C1 segment of cervical spinal cord (tissue), 14 donors: ENCODE measurements at regions not wholly inside any gene's neighbourhood (a gene's known extent, or its start where the extent isn't known, plus 50 kb on each side); places are given as distances from the start of the nearest gene placed in this dataset.

Experiments used
- DNase-seq, 14 donors: peaks; one replicate each; lab custom pipeline; 2025; lab: John Stamatoyannopoulos, UW

GRCh38 chr9:2311920-2312319, 296.8 kb downstream of the SMARCA2 start:
- no peak for DNase-seq

- DNase-seq: no peak
These were observed 298.4 kb downstream of the SMARCA2 start for GRCh38 chr9:2313512-2313911.

- DNase-seq: no peak
These were observed 302.4 kb downstream of the SMARCA2 start for GRCh38 chr9:2317591-2317990.

- DNase-seq: no peak
These were observed 302.2 kb upstream of the VLDLR start for GRCh38 chr9:2319421-2319820.

GRCh38 chr9:2320114-2320513, 301.5 kb upstream of the VLDLR start:
- no peak for DNase-seq

GRCh38 chr9:2320632-2321031, 301.0 kb upstream of the VLDLR start:
- no peak for DNase-seq

GRCh38 chr9:2321523-2322148, 300.0 kb upstream of the VLDLR start:
- no peak for DNase-seq

- no peak for DNase-seq
These were observed 296.8 kb upstream of the VLDLR start for GRCh38 chr9:2324742-2325141.

GRCh38 chr9:2332663-2333062, 288.9 kb upstream of the VLDLR start:
- no peak for DNase-seq

GRCh38 chr9:2335260-2335659, 286.3 kb upstream of the VLDLR start:
- DNase-seq: no peak

- DNase-seq: no peak
These were observed 285.5 kb upstream of the VLDLR start for GRCh38 chr9:2336055-2336454.

- DNase-seq: no peak
These were observed 284.5 kb upstream of the VLDLR start for GRCh38 chr9:2337131-2337530.

- no peak for DNase-seq
These were observed 284.0 kb upstream of the VLDLR start for GRCh38 chr9:2337627-2338026.

GRCh38 chr9:2338777-2339365, 282.7 kb upstream of the VLDLR start:
- DNase-seq: no peak

GRCh38 chr9:2339416-2339815, 282.2 kb upstream of the VLDLR start:
- DNase-seq: no peak

- DNase-seq: no peak
These were observed 281.4 kb upstream of the VLDLR start for GRCh38 chr9:2340046-2340760.

- DNase-seq: no peak
These were observed 280.5 kb upstream of the VLDLR start for GRCh38 chr9:2341126-2341525.

- no peak for DNase-seq
These were observed 279.6 kb upstream of the VLDLR start for GRCh38 chr9:2341956-2342355.

GRCh38 chr9:2343756-2344155, 277.8 kb upstream of the VLDLR start:
- DNase-seq: no peak

GRCh38 chr9:2344436-2344835, 277.2 kb upstream of the VLDLR start:
- DNase-seq: no peak

GRCh38 chr9:2345013-2345412, 276.6 kb upstream of the VLDLR start:
- no peak for DNase-seq

GRCh38 chr9:2346277-2346913, 275.2 kb upstream of the VLDLR start:
- no peak for DNase-seq

- no peak for DNase-seq
These were observed 270.3 kb upstream of the VLDLR start for GRCh38 chr9:2351324-2351723.
